SK-N-SH (cell line): ENCODE measurements at regions not wholly inside any gene's neighbourhood (a gene's known extent, or its start where the extent isn't known, plus 50 kb on each side); places are given as distances from the start of the nearest gene placed in this dataset.
A peak's percentile ranks its signal among the peaks of the same experiment; 100 is the strongest.

ENCODE experiments used
- CTCF ChIA-PET: fragments of 300-600, 350-600 bp; formaldehyde crosslinking; extraction: SDS; loops from one replicate; lab custom pipeline; 2021; lab: Yijun Ruan, JAX
- POLR2A ChIA-PET: fragments of 350-600 bp; sonication (Branson Sonifier 250); formaldehyde crosslinking; extraction: SDS; loops from one replicate; lab custom pipeline; 2020; ENCODE audit warnings: antibody characterized with exemption, inconsistent platforms; lab: Yijun Ruan, JAX
- DNase-seq: peaks from one replicate; pipeline ENCODE4 v3.0.0; 2012
- H2AFZ ChIP-seq: fragments of 200-600 bp; sonication (generic); 2 replicates; pipeline ENCODE4 v1.8.1; 2016; ENCODE audit warnings: antibody characterized with exemption, mild to moderate bottlenecking, low read depth
- H3F3A ChIP-seq: fragments of 200-600 bp; sonication (generic); replicated peaks from 2 replicates; pipeline ENCODE3; 2016; ENCODE audit warnings: antibody characterized with exemption, mild to moderate bottlenecking; ENCODE audit not compliant: insufficient read depth
- H3K27ac ChIP-seq, 2 experiments: fragments of 200-500 bp in 1 of 2; fragments of 200-600 bp in 1 of 2; sonication (Bioruptor generic) in 1 of 2; sonication (generic), shearing (Covaris generic) in 1 of 2; 2 replicates each; pipeline versions ENCODE4 v1.5.1 to v1.6.1; 2014 to 2016; ENCODE audit warnings: low read depth in 2 of 2, inconsistent platforms in 1 of 2, low read length in 1 of 2, mild to moderate bottlenecking in 1 of 2, mixed read lengths in 1 of 2
- H3K27me3 ChIP-seq: fragments of 200-600 bp; sonication (generic), shearing (Covaris generic); 2 replicates; pipeline ENCODE4 v1.6.1; 2016; ENCODE audit warnings: mixed run types; ENCODE audit not compliant: insufficient read depth
- H3K36me3 ChIP-seq, 2 experiments: fragments of 200-500 bp in 1 of 2; fragments of 200-600 bp in 1 of 2; sonication (Bioruptor generic) in 1 of 2; sonication (generic) in 1 of 2; replicated peaks in 1 of 2; 2 replicates each; pipeline versions ENCODE3 to v1.5.1; 2014 to 2016; ENCODE audit warnings: low read length in 1 of 2, mild to moderate bottlenecking in 1 of 2; ENCODE audit not compliant: insufficient read depth in 2 of 2, control insufficient read depth in 1 of 2
- H3K4me1 ChIP-seq, 2 experiments: fragments of 200-500 bp in 1 of 2; fragments of 200-600 bp in 1 of 2; sonication (Bioruptor generic) in 1 of 2; sonication (generic), shearing (Covaris generic) in 1 of 2; 2 replicates each; pipeline versions ENCODE4 v1.5.1 to v1.6.1; 2014 to 2016; ENCODE audit warnings: low read depth in 1 of 2, low read length in 1 of 2, mixed run types in 1 of 2; ENCODE audit not compliant: insufficient read depth in 2 of 2, control insufficient read depth in 1 of 2
- H3K4me2 ChIP-seq: fragments of 200-600 bp; sonication (generic), shearing (Covaris generic); 2 replicates; pipeline ENCODE4 v1.6.1; 2017; ENCODE audit warnings: mixed run types
- H3K4me3 ChIP-seq, 2 experiments: fragments of 200-500 bp in 1 of 2; fragments of 200-600 bp in 1 of 2; sonication (Bioruptor generic) in 1 of 2; sonication (generic), shearing (Covaris generic) in 1 of 2; 2 replicates each; pipeline versions ENCODE4 v1.5.1 to v1.8.1; 2014 to 2016; ENCODE audit warnings: low read depth in 2 of 2, inconsistent platforms in 1 of 2, low read length in 1 of 2, mild to moderate bottlenecking in 1 of 2, mixed read lengths in 1 of 2, moderate library complexity in 1 of 2
- H3K79me2 ChIP-seq: fragments of 200-600 bp; sonication (generic); 2 replicates; pipeline ENCODE4 v1.8.1; 2017; ENCODE audit warnings: mild to moderate bottlenecking; ENCODE audit not compliant: insufficient read depth
- H3K9ac ChIP-seq: fragments of 200-600 bp; sonication (generic); 2 replicates; pipeline ENCODE4 v1.6.1; 2017; ENCODE audit warnings: mixed run types
- H3K9me2 ChIP-seq: fragments of 200-600 bp; sonication (generic); 2 replicates; pipeline ENCODE4 v1.6.1; 2017; ENCODE audit warnings: mixed run types
- H3K9me3 ChIP-seq: fragments of 200-600 bp; sonication (generic); 2 replicates; pipeline ENCODE4 v1.6.1; 2017; ENCODE audit warnings: mixed run types, mild to moderate bottlenecking, moderate library complexity
- H4K20me1 ChIP-seq: fragments of 200-600 bp; sonication (generic); 2 replicates; pipeline ENCODE4 v1.6.1; 2017; ENCODE audit warnings: mild to moderate bottlenecking, mixed run types; ENCODE audit not compliant: insufficient read depth
- CHD2 ChIP-seq: fragments of 150-350 bp; IDR thresholded peaks from 2 replicates; pipeline ENCODE4 v1.6.1; 2018; ENCODE audit warnings: low read length; ENCODE audit not compliant: partially characterized antibody
- EZH2phosphoT487 ChIP-seq: fragments of 200-600 bp; sonication (generic); IDR thresholded peaks from 2 replicates; pipeline ENCODE4 v1.6.1; 2017; ENCODE audit warnings: low read depth, mixed run types, mild to moderate bottlenecking, antibody characterized with exemption, moderate library complexity, borderline replicate concordance
- FOXJ3 ChIP-seq: sonication (generic); formaldehyde crosslinking; IDR thresholded peaks from 2 replicates; pipeline ENCODE4 v1.5.1; 2020; ENCODE audit warnings: mild to moderate bottlenecking, missing genetic modification reagents
- GABPA ChIP-seq: IDR thresholded peaks from 2 replicates; pipeline ENCODE4 v1.4.0; 2012; ENCODE audit warnings: low read depth, mild to moderate bottlenecking
- GATA2 ChIP-seq: sonication (generic); formaldehyde crosslinking; IDR thresholded peaks from 2 replicates; pipeline ENCODE4 v1.5.0; 2020; ENCODE audit warnings: mild to moderate bottlenecking, missing genetic modification reagents
- JUND ChIP-seq: IDR thresholded peaks from 2 replicates; pipeline ENCODE4 v1.4.0; 2012
- MEF2A ChIP-seq: IDR thresholded peaks from 2 replicates; pipeline ENCODE4 v1.4.0; 2012; ENCODE audit warnings: low read depth, borderline replicate concordance
- MXI1 ChIP-seq: IDR thresholded peaks from 2 replicates; pipeline ENCODE4 v1.6.1; 2012; ENCODE audit warnings: mild to moderate bottlenecking, low read depth, low read length, improper control_type of control experiment
- RFX5 ChIP-seq: IDR thresholded peaks from 2 replicates; pipeline ENCODE4 v1.6.1; 2012; ENCODE audit warnings: mild to moderate bottlenecking, improper control_type of control experiment, low read length
- SIN3A ChIP-seq: IDR thresholded peaks from 2 replicates; pipeline ENCODE4 v1.6.1; 2012; ENCODE audit warnings: low read depth, mild to moderate bottlenecking, low read length, moderate library complexity, borderline replicate concordance
- SMC3 ChIP-seq: IDR thresholded peaks from 2 replicates; pipeline ENCODE4 v1.6.1; 2012; ENCODE audit warnings: low read depth, low read length, improper control_type of control experiment
- YY1 ChIP-seq: IDR thresholded peaks from 2 replicates; pipeline ENCODE4 v1.4.0; 2012; ENCODE audit warnings: low read depth, mild to moderate bottlenecking
- WGBS: methylation state at CpG from one replicate; pipeline ENCODE4 v1.1.6; 2017; ENCODE audit warnings: low lambda C conversion rate; 5-methylcytosine and 5-hydroxymethylcytosine counted together
- TF ChIP-seq, protein P1 (sequence below): IDR thresholded peaks from 2 replicates; pipeline ENCODE4; 2012
- TF ChIP-seq, protein P2 (sequence below): fragments of 150-350 bp; IDR thresholded peaks from 2 replicates; pipeline ENCODE4 v1.6.1; 2017; ENCODE audit warnings: antibody characterized with exemption, low read length, low read depth, borderline replicate concordance
- TF ChIP-seq, protein P3 (sequence below): fragments of 150-350 bp; IDR thresholded peaks from 2 replicates; pipeline ENCODE4 v1.6.1; 2016; ENCODE audit warnings: mild to moderate bottlenecking, low read depth, low read length
- TF ChIP-seq, protein P4 (sequence below): IDR thresholded peaks from 2 replicates; pipeline ENCODE4 v1.4.0; 2012; ENCODE audit warnings: low read depth

DNA sequence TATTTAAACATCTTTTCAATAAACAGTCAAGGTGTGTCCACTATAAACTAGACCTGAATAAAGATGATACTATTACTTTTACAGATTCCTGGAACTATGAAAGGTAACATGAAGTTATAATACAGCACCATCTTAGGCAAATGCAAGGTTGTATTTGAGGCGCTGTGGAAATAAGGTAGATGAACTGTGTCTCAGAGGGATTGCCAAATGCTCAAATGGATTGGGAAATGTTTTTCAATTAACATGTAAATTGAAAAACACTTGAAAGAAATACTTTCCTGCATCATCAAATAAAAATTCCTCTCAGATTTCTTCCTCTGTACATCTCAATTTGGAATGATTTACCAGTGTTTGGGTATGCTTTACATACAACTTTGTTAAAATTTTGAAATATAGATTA, 139.4 kb downstream of the DKK1 start:
- Histone ChIP-seq H3K27ac (no peak overlapping the region), H4K20me1 (no peaks in the 10 kb centered on the region), H3K4me2 (no peak overlapping the region), H3F3A (peaks cover 6% of the 10 kb centered on the region), H3K9ac (no peak overlapping the region), H3K9me2 (no peaks in the 10 kb centered on the region), H3K79me2 (no peaks in the 10 kb centered on the region), H3K9me3 (no peaks in the 10 kb centered on the region), H2AFZ (no peak overlapping the region), H3K4me1 (peaks cover 0 to 20% of the 10 kb centered on the region in 2 experiments; a peak in 2 of 4 replicates), H3K27me3 (no peaks in the 10 kb centered on the region), H3K36me3 (no peaks in the 10 kb centered on the region), H3K4me3 (no peak overlapping the region)
- ChIA-PET POLR2A (no interaction called here), CTCF (interaction anchor here (0.7 to 1.4 kb wide), 4 partner anchors 11 to 113 kb away, joined by 3 to 5 read pairs (median 4); no protein-coding TSS in a partner anchor)
- 83% methylated on average over 1 of the region's 1 CpG for WGBS
- no peak for DNase-seq
- TF ChIP-seq YY1 (no peak), MEF2A (no peak), GABPA (no peak)

DNA sequence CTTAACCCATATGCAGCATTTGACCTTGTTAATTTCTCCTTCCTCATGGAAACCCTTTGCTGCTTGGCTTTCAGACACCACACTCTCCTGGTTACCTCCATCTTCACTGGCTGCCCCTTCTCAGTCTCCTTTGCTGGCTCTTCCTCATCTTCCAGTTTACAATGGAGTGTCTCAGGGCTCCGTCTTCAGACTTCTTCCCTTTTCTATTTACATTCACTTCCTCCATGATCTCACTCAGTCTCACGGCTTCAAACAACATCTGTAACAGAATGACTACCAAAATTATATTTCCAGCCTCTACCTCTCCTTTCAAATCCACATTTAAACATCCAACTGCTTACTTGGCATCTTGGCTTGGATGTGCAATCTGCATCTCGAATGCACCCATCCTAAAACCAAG, 140.4 kb downstream of the DKK1 start:
- Histone ChIP-seq H3K4me3 (no peak overlapping the region; a peak in 1 of 4 replicates), H4K20me1 (no peaks in the 10 kb centered on the region), H2AFZ (peak overlapping the region; percentile 27), H3K79me2 (no peaks in the 10 kb centered on the region), H3K9me3 (no peaks in the 10 kb centered on the region)
- WGBS = 80% methylated on average over 3 of the region's 3 CpGs
- CTCF ChIA-PET = interaction anchor here (0.6 kb wide), 1 partner anchor 10 kb away, joined by 3 read pairs; no protein-coding TSS in a partner anchor
- TF ChIP-seq, protein P1, sequence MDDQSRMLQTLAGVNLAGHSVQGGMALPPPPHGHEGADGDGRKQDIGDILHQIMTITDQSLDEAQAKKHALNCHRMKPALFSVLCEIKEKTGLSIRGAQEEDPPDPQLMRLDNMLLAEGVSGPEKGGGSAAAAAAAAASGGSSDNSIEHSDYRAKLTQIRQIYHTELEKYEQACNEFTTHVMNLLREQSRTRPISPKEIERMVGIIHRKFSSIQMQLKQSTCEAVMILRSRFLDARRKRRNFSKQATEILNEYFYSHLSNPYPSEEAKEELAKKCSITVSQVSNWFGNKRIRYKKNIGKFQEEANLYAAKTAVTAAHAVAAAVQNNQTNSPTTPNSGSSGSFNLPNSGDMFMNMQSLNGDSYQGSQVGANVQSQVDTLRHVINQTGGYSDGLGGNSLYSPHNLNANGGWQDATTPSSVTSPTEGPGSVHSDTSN = no peak
- TF ChIP-seq, protein P2, sequence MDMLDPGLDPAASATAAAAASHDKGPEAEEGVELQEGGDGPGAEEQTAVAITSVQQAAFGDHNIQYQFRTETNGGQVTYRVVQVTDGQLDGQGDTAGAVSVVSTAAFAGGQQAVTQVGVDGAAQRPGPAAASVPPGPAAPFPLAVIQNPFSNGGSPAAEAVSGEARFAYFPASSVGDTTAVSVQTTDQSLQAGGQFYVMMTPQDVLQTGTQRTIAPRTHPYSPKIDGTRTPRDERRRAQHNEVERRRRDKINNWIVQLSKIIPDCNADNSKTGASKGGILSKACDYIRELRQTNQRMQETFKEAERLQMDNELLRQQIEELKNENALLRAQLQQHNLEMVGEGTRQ = no peak
- TF ChIP-seq CHD2 (no peak), FOXJ3 (no peak), MXI1 (no peak), SIN3A (no peak), SMC3 (no peak), GABPA (no peak), EZH2phosphoT487 (no peak), RFX5 (no peak), YY1 (no peak), JUND (no peak), GATA2 (CRISPR knock-in tag) (no peak)
- TF ChIP-seq, protein P3, sequence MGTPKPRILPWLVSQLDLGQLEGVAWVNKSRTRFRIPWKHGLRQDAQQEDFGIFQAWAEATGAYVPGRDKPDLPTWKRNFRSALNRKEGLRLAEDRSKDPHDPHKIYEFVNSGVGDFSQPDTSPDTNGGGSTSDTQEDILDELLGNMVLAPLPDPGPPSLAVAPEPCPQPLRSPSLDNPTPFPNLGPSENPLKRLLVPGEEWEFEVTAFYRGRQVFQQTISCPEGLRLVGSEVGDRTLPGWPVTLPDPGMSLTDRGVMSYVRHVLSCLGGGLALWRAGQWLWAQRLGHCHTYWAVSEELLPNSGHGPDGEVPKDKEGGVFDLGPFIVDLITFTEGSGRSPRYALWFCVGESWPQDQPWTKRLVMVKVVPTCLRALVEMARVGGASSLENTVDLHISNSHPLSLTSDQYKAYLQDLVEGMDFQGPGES = no peak
- TF ChIP-seq, protein P4, sequence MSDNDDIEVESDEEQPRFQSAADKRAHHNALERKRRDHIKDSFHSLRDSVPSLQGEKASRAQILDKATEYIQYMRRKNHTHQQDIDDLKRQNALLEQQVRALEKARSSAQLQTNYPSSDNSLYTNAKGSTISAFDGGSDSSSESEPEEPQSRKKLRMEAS = no peak
- TF ChIP-seq, all 33 proteins: peak for 0
- POLR2A ChIA-PET = no interaction called here
- H3K9me2 ChIP-seq = no peaks in the 10 kb centered on the region
- no peak overlapping the region; the same call in 1 of the 2 replicates for H3K4me2 ChIP-seq
- H3K9ac ChIP-seq = no peak overlapping the region
- H3K27ac ChIP-seq = no peak overlapping the region; a peak in 1 of 4 replicates
- no peaks in the 10 kb centered on the region for H3K36me3 ChIP-seq
- no peak for DNase-seq
- peaks cover 0 to 23% of the 10 kb centered on the region in 2 experiments; a peak in 2 of 4 replicates for H3K4me1 ChIP-seq
- no peaks in the 10 kb centered on the region for H3K27me3 ChIP-seq
- H3F3A ChIP-seq = peaks cover 8% of the 10 kb centered on the region
